ENCODE measurements at regions not wholly inside any gene's neighbourhood (a gene's known extent, or its start where the extent isn't known, plus 50 kb on each side); places are given as distances from the start of the nearest gene placed in this dataset.
"Not testable (repeated sequence)": the region's sequence is repeated elsewhere in the genome, so short reads cannot be mapped to it uniquely, and the experiment has no call there.

GRCh38 chrX:67213686-67214085 lies 330.1 kb upstream of the AR start:
- not testable (repeated sequence) for DNase-seq (ENCODE audit: low read depth)

- DNase-seq (ENCODE audit: low read depth), result no peak
Measured at GRCh38 chrX:67207912-67208311, 335.9 kb upstream of the AR start.

GRCh38 chrX:67159437-67159836 lies 384.4 kb upstream of the AR start:
- no peak for DNase-seq (ENCODE audit: low read depth)

GRCh38 chrX:67114635-67115034 lies 429.2 kb upstream of the AR start:
- DNase-seq (ENCODE audit: low read depth), result no peak

DNA sequence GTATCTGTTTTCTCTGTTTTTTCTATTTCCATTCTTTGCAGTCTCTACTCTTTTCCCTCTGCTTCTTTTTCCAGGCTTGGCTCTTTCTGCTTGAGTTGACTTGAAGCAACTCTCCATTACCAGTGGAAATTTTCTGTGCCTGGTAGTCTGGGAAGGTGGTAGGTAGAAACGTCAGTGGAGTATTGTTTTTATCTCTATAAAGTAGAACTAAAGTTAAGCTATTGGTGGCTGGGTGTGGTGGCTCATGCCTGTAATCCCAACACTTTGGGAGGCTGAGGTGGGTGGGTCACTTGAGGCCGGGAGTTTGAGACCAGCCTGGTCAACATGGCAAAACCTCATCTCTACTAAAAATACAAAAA lies 438.1 kb upstream of the AR start:
- no peak for DNase-seq (ENCODE audit: low read depth)

DNA sequence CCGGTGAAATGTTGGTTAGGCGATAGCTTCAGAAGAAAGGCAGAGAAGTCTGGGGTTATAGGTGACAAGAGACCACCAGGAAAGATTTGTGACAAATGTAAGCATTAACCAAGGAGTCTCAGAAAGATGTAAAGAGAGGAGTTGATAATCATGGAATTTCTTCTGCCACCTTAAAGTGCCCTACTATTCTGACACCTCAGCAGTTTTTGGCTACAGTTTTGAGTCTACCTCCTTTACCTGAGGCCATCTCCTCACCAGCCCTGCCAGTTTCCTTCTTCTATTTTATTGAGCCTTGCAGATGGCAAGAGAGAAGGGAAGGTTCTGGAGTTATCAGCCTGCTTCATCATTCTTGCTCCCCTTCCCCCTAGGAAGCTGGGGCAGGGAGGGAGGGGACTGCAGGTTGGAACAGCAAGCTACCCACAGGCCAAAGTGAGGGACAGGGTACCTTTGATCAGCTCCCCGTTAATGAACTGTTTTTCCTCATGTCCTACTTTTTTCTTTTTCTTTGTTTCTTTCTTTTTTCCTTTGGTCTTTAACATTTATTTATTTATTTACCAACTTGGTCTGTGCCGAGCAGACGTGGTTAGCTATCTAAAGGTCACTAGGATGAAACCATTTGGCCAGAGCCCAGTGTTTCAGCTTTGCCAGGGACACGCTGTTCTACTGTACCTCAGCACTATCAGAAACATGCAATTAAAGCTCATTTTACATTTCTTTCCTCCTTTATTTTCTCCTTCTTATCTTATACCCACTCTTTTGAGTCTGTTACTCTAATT lies 438.7 kb upstream of the AR start:
- DNase-seq (ENCODE audit: low read depth), result no peak

DNA sequence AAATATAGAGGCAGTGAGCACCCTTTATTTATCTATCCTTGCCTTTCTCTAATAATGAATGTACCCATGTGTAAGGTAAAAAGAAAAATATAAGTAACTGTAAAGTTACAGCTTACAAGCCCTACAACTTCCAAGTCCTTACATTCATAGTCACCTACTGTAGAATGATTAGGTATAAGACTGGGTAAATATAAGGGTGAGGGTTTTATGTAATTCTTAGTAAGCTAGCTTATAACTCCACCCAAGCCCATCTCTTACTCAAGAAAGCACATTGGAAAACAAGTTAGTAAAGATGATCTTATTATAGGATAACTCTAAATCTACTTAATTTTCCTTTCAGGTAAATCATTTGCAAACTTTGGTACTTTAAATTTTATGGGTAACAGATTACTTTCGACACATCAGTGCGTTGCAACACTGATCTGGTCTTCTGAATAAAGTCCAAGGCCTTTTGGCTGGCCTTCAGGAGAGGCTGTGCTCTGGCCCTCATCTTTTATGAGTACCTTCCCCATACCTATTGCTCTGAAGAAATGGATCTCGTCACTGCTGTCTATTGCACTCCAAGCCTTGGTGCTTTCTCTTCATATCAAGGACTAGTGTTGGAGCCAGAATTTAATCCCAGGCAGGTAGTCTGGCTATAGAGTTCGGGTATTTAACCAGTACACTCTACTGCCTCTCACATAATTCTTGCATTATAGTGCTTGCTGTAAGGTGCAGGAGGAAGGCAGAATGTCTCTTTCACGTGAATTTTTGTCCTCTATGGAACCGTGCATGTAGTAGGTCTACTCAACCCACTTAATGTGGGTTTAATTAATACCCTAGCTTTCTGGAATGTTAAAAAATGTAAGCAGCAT lies 443.6 kb upstream of the AR start:
- no peak for DNase-seq (ENCODE audit: low read depth)

DNA sequence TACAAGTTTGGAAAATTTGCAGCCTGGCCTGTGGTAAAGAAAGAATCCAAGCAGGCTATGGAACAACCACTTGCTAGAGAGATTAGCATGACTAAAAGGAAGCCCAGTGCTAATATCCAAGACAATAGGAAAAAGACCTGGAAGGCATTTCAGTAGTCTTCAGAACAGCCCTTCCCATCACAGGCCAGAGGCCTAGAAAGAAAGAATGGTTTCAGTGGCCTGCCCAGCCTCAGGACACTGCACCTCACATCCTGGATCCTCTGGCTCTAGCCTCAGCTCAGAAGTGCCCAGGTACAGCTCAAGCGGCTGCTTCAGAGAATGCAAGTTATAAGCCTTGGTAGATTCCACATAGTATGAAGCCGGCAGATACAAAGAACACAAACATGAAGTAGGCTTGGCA lies 449.8 kb upstream of the AR start:
- no peak for DNase-seq (ENCODE audit: low read depth)

DNA sequence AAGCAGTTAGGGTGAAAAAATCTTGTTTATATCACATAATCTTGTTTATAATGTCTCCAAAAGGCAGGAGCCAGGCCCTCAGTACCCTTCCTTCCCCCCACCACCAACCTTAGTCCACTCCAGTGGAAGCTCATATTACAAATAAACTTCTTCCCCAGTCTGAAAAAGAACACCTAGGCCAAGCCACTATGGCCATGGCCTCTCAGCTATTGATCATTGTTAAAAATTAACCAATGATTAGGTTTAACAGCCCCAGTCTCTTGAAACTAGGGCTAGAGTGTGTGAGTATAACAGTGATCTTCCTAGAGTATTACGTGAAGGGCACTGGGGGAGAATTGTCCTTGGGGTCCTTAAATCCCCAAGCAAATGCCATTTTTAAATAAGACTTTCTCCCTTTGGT lies 411.9 kb upstream of the EDA2R start:
- DNase-seq (ENCODE audit: low read depth), result no peak

DNA sequence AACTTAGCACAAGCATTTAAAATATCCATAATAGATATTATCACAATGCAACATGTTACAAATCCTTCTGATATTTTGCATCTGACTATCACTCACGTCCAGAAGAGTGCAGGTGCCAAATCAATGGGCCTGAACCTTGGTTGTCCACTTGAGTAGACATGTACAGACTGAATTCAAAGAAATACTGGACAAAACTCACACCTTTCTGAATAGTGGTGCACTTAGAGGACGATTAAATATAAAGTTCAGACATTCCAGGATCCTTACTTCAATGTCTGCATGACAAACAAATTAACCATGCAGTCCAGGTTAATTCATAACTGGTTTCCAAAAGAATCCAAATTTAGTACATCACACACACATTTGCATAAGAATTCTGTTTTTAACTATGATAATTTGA lies 406.0 kb upstream of the EDA2R start:
- DNase-seq (ENCODE audit: low read depth), result no peak

GRCh38 chrX:67044029-67044653 lies 405.3 kb upstream of the EDA2R start:
- DNase-seq (ENCODE audit: low read depth), result no peak

DNA sequence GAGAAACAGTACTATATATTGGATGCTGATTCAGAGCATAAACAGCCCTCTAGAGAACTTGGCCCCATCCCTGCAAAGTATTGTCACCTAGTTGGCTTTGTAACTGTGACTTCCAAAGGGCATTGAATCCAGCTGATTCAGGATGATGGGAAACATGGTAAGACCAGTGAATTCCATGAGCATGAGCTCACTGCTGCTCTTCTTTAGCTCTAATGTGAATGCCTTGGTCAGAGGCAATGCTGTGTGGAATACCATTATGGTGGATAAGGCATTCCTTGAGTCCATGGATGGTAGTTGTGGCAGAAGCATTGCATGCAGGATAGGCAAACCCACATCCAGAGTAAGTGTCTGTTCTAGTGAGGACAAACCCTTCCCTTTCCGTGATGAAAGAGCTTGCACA lies 365.6 kb upstream of the EDA2R start:
- DNase-seq (ENCODE audit: low read depth), result no peak

DNA sequence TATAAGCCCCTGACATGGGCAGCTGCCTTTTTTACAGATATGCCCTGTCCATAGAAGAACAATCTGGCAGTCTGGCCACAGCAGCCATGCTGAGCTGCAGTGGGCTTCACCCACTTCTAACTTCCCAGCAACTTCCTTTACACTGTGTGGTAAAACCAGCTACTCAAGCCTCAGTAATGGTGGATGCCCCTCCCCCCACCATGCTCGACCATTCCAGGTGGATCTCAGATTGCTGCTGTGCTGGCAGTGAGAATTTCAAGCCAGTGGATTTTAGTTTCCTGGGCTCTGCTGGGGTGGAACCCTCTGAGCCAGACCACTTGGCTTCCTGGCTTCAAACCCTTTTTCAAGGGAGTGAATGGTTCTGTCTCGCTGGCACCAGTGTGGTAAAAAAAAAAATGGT lies 355.9 kb upstream of the EDA2R start:
- DNase-seq (ENCODE audit: low read depth), result no peak

GRCh38 chrX:66992077-66992476 lies 353.2 kb upstream of the EDA2R start:
- DNase-seq (ENCODE audit: low read depth), result not testable (repeated sequence)

GRCh38 chrX:66988331-66988730 lies 349.5 kb upstream of the EDA2R start:
- DNase-seq (ENCODE audit: low read depth), result no peak

DNA sequence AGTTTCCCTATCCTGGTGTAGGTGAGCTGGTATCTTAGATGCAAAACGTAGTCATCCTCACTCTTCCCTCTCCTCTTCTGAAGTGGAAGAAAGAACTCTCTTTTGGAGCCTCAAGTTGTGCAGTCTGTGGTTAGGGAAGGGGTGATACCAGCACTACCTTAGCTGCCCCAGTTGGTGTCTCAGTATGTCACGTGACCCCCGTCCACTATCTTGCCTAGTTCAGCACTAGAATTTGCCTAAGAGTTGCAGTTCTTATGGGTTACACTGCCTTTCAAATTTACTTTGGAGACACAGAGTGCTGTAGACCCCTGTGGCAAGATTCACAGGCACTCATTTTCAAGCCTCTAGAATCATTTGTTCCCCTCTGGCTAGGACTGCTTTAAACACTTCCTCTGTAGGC lies 322.8 kb upstream of the EDA2R start:
- DNase-seq (ENCODE audit: low read depth), result no peak

GRCh38 chrX:66931713-66932112 lies 292.8 kb upstream of the EDA2R start:
- no peak for DNase-seq (ENCODE audit: low read depth)

GRCh38 chrX:66930516-66930915 lies 291.6 kb upstream of the EDA2R start:
- not testable (repeated sequence) for DNase-seq (ENCODE audit: low read depth)

- no peak for DNase-seq (ENCODE audit: low read depth)
Measured at GRCh38 chrX:66920296-66920695, 281.4 kb upstream of the EDA2R start.

- no peak for DNase-seq (ENCODE audit: low read depth)
Measured at GRCh38 chrX:66919280-66919832, 280.5 kb upstream of the EDA2R start.

DNA sequence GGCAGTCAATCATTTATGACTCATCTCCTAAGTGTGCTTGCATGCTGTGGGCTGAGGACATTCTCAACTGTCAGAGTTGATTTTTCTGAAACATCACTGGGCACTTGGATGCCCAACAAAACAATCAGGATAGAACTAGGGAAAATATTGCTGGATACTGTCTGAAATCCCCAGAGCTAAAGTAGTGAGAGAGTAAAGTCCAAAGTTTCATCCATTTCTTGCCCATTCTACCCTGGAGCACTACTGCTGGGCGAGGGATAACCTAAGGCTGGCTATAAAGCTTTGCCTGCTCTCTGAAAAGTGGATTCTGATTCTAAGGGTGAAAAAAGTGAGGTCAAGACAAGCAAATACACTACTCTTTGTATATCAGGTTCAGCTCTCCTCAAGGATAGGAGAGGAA lies 279.6 kb upstream of the EDA2R start:
- DNase-seq (ENCODE audit: low read depth), result no peak

DNA sequence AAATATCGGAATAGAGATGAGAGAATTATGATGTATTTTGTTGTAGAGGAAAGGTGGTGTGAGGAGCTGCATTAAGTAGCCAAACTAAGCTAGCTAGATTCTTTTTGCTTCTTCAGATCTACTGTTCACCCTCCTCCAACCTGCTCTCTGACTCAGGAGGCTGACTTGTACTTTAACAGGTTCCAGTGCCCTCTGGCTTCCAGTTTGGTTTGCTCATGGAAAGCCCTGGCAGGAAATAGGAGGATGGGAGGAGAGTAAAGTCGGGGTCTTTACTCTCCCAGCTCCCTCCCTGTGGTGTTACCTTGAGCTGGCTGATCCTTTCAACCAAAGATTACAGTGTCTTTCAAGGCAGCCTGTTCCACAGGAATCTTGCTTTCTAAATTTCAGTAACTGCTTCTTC lies 277.0 kb upstream of the EDA2R start:
- no peak for DNase-seq (ENCODE audit: low read depth)

- DNase-seq (ENCODE audit: low read depth), result no peak
Measured at GRCh38 chrX:66914080-66914479, 275.2 kb upstream of the EDA2R start.
